HG03442 (cell line): ENCODE measurements at regions not wholly inside any gene's neighbourhood (a gene's known extent, or its start where the extent isn't known, plus 50 kb on each side); places are given as distances from the start of the nearest gene placed in this dataset.

ENCODE experiments used
- ATAC-seq: cut with Tn5 transposase; IDR thresholded peaks from one replicate; pipeline ENCODE4 v1.9.1; 2021; ENCODE audit warnings: mild to moderate bottlenecking, moderate library complexity; ENCODE audit not compliant: unreplicated experiment

DNA sequence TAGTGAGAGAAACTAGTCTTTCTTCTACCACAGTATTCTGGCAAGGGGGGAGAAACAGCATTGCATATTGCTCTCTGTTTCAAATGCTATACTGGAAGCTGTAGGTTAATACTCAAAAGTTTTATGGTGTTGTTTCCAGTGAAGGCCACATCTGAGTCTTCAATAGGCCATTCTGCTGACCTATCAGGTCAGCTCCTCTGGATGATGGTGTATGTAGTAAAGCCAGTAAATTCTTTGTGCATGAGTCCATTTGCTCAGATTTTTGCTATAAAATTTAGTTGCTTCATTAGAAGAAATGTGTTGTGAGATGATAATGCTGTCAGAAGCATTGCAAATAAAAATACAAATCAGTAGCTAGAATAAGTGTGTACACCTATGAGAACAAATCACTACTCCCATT is 64.9 kb upstream of the RBMS3 start:
- ATAC-seq = no peak

DNA sequence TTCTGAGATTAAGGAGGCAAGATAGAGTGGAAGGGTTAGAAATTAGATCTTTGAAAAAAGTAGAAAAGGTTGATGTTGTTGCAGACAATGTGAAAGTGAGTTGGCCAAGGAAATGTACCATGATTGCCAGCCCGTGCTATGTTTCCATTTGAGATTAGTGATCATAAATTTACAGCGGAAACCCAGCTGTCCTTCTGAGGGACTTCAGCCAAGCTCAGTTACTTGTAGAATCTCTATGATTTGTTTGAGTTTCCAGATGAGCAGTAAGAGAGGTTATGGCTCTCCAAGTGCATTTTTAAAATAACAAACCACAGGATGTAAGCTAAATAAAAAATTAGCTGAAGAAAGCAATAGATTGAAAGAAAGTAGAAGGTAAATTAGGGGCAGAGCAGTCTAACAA is 54.2 kb upstream of the RBMS3 start:
- ATAC-seq = no peak

DNA sequence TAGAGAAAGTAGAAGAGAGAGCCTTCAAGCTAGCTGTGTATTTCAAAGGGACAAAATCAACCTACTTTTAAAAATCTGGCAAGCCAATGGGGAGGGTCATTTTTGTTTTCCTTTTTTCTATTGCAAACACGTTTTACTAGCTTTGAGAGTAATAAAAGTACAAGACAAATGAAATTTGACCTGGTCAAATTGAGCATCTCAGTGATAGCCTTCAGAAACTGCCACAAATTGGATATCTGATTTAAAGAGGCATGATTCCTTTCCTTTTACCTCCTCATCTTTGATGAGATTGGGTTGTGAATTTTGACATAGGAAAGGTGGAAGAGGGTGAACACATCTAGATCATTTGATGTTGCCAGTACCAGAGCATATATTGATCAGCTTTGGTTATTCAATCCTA is 53.6 kb upstream of the RBMS3 start:
- no peak for ATAC-seq
